BLaER1 (cell line): ENCODE measurements at regions not wholly inside any gene's neighbourhood (a gene's known extent, or its start where the extent isn't known, plus 50 kb on each side); places are given as distances from the start of the nearest gene placed in this dataset.

Experiments
- H3K27ac ChIP-seq: shearing (Covaris generic); formaldehyde crosslinking; 2 replicates; pipeline ENCODE4 v1.8.1; 2022
- H3K27me3 ChIP-seq: shearing (Covaris generic); formaldehyde crosslinking; 2 replicates; pipeline ENCODE4 v1.8.1; 2022
- H3K36me3 ChIP-seq: shearing (Covaris generic); formaldehyde crosslinking; 2 replicates; pipeline ENCODE4 v1.8.1; 2022
- H3K4me1 ChIP-seq: shearing (Covaris generic); formaldehyde crosslinking; 2 replicates; pipeline ENCODE4 v1.8.1; 2022
- H3K4me2 ChIP-seq: shearing (Covaris generic); formaldehyde crosslinking; 2 replicates; pipeline ENCODE4 v1.8.1; 2022
- H3K4me3 ChIP-seq: shearing (Covaris generic); formaldehyde crosslinking; 2 replicates; pipeline ENCODE4 v1.8.1; 2022
- H3K9ac ChIP-seq: shearing (Covaris generic); formaldehyde crosslinking; 2 replicates; pipeline ENCODE4 v1.8.1; 2022
- H3K9me3 ChIP-seq: shearing (Covaris generic); formaldehyde crosslinking; 2 replicates; pipeline ENCODE4 v1.8.1; 2022
- H4K20me1 ChIP-seq: shearing (Covaris generic); formaldehyde crosslinking; 2 replicates; pipeline ENCODE4 v1.8.1; 2022
- Cebpa-rat ChIP-seq: shearing (Covaris generic); IDR thresholded peaks from 2 replicates; pipeline ENCODE4 v1.8.1; 2022

- Histone ChIP-seq H3K4me2 (no peak overlapping the region), H3K9ac (no peak overlapping the region), H3K27me3 (no peaks in the 10 kb centered on the region), H4K20me1 (no peaks in the 10 kb centered on the region), H3K27ac (no peak overlapping the region), H3K4me1 (no peaks in the 10 kb centered on the region), H3K36me3 (no peaks in the 10 kb centered on the region), H3K4me3 (no peak overlapping the region), H3K9me3 (no peaks in the 10 kb centered on the region)
- no peak for TF ChIP-seq Cebpa-rat
Observed at GRCh38 chr6:22849921-22850320, 280.6 kb downstream of the HDGFL1 start.

- H3K9ac ChIP-seq = no peak overlapping the region
- H3K27ac ChIP-seq = no peak overlapping the region
- no peaks in the 10 kb centered on the region for H3K4me1 ChIP-seq
- H4K20me1 ChIP-seq = no peaks in the 10 kb centered on the region
- TF ChIP-seq Cebpa-rat = no peak
- no peak overlapping the region for H3K4me3 ChIP-seq
- no peak overlapping the region for H3K4me2 ChIP-seq
- no peaks in the 10 kb centered on the region for H3K9me3 ChIP-seq
- no peaks in the 10 kb centered on the region for H3K27me3 ChIP-seq
- no peaks in the 10 kb centered on the region for H3K36me3 ChIP-seq
Observed at GRCh38 chr6:22852101-22852500, 282.7 kb downstream of the HDGFL1 start.

- H3K36me3 ChIP-seq = no peaks in the 10 kb centered on the region
- H4K20me1 ChIP-seq = no peaks in the 10 kb centered on the region
- TF ChIP-seq Cebpa-rat = no peak
- H3K27ac ChIP-seq = no peak overlapping the region
- H3K9ac ChIP-seq = no peak overlapping the region
- no peaks in the 10 kb centered on the region for H3K27me3 ChIP-seq
- H3K4me3 ChIP-seq = no peak overlapping the region
- 0 out of 2 replicates have a peak, but pooled peaks cover 5% of the 10 kb centered on the region for H3K9me3 ChIP-seq
- H3K4me1 ChIP-seq = no peaks in the 10 kb centered on the region
- no peak overlapping the region for H3K4me2 ChIP-seq
Observed at GRCh38 chr6:22873513-22874136, 304.3 kb downstream of the HDGFL1 start.

- no peaks in the 10 kb centered on the region for H3K4me1 ChIP-seq
- no peak for TF ChIP-seq Cebpa-rat
- H3K36me3 ChIP-seq = no peaks in the 10 kb centered on the region
- H3K27me3 ChIP-seq = no peaks in the 10 kb centered on the region
- H3K9me3 ChIP-seq = 0 out of 2 replicates have a peak, but pooled peaks cover 5% of the 10 kb centered on the region
- H3K9ac ChIP-seq = no peak overlapping the region
- H3K27ac ChIP-seq = no peak overlapping the region
- H4K20me1 ChIP-seq = no peaks in the 10 kb centered on the region
- no peak overlapping the region for H3K4me3 ChIP-seq
- H3K4me2 ChIP-seq = no peak overlapping the region
Observed at GRCh38 chr6:22875845-22876244, 306.5 kb downstream of the HDGFL1 start.

- Histone ChIP-seq H4K20me1 (no peaks in the 10 kb centered on the region), H3K27me3 (no peaks in the 10 kb centered on the region), H3K27ac (no peak overlapping the region), H3K9me3 (0 out of 2 replicates have a peak, but pooled peaks cover 5% of the 10 kb centered on the region), H3K4me2 (no peak overlapping the region), H3K36me3 (no peaks in the 10 kb centered on the region), H3K9ac (no peak overlapping the region), H3K4me3 (no peak overlapping the region), H3K4me1 (no peaks in the 10 kb centered on the region)
- TF ChIP-seq Cebpa-rat = no peak
Observed at GRCh38 chr6:22878324-22878701, 308.9 kb downstream of the HDGFL1 start.

- H3K9me3 ChIP-seq = 0 out of 2 replicates have a peak, but pooled peaks cover 5% of the 10 kb centered on the region
- H3K9ac ChIP-seq = no peak overlapping the region
- TF ChIP-seq Cebpa-rat = no peak
- no peaks in the 10 kb centered on the region for H3K36me3 ChIP-seq
- no peaks in the 10 kb centered on the region for H4K20me1 ChIP-seq
- no peaks in the 10 kb centered on the region for H3K4me1 ChIP-seq
- H3K27me3 ChIP-seq = no peaks in the 10 kb centered on the region
- H3K27ac ChIP-seq = no peak overlapping the region
- H3K4me3 ChIP-seq = no peak overlapping the region
- no peak overlapping the region for H3K4me2 ChIP-seq
Observed at GRCh38 chr6:22878706-22879105, 309.3 kb downstream of the HDGFL1 start.

- Histone ChIP-seq H3K27me3 (no peaks in the 10 kb centered on the region), H3K9ac (no peak overlapping the region), H3K4me2 (no peak overlapping the region), H3K36me3 (no peaks in the 10 kb centered on the region), H3K27ac (no peak overlapping the region), H3K4me1 (no peaks in the 10 kb centered on the region), H4K20me1 (no peaks in the 10 kb centered on the region), H3K4me3 (no peak overlapping the region), H3K9me3 (no peaks in the 10 kb centered on the region)
- TF ChIP-seq Cebpa-rat = no peak
Observed at GRCh38 chr6:22880686-22881433, 311.5 kb downstream of the HDGFL1 start.

GRCh38 chr6:22882581-22882980, 313.2 kb downstream of the HDGFL1 start:
- Histone ChIP-seq H3K27ac (no peak overlapping the region), H3K27me3 (no peaks in the 10 kb centered on the region), H3K9me3 (no peaks in the 10 kb centered on the region), H3K4me3 (no peak overlapping the region), H3K4me1 (no peaks in the 10 kb centered on the region), H3K9ac (no peak overlapping the region), H4K20me1 (no peaks in the 10 kb centered on the region), H3K4me2 (no peak overlapping the region), H3K36me3 (no peaks in the 10 kb centered on the region)
- no peak for TF ChIP-seq Cebpa-rat

- Histone ChIP-seq H3K4me3 (no peak overlapping the region), H3K36me3 (no peaks in the 10 kb centered on the region), H3K9ac (no peak overlapping the region), H3K9me3 (no peaks in the 10 kb centered on the region), H3K27ac (no peak overlapping the region), H3K27me3 (no peaks in the 10 kb centered on the region), H3K4me2 (no peak overlapping the region), H3K4me1 (no peaks in the 10 kb centered on the region), H4K20me1 (no peaks in the 10 kb centered on the region)
- no peak for TF ChIP-seq Cebpa-rat
Observed at GRCh38 chr6:22883061-22883717, 313.8 kb downstream of the HDGFL1 start.

- H3K4me3 ChIP-seq = no peak overlapping the region
- no peaks in the 10 kb centered on the region for H3K4me1 ChIP-seq
- no peaks in the 10 kb centered on the region for H3K27me3 ChIP-seq
- no peaks in the 10 kb centered on the region for H3K36me3 ChIP-seq
- H3K27ac ChIP-seq = no peak overlapping the region
- no peaks in the 10 kb centered on the region for H3K9me3 ChIP-seq
- no peak overlapping the region for H3K9ac ChIP-seq
- H3K4me2 ChIP-seq = no peak overlapping the region
- TF ChIP-seq Cebpa-rat = no peak
- H4K20me1 ChIP-seq = no peaks in the 10 kb centered on the region
Observed at GRCh38 chr6:22884456-22884855, 315.1 kb downstream of the HDGFL1 start.
